MM.1S (cell line): ENCODE measurements at regions not wholly inside any gene's neighbourhood (a gene's known extent, or its start where the extent isn't known, plus 50 kb on each side); places are given as distances from the start of the nearest gene placed in this dataset.

ENCODE experiments used
- DNase-seq: peaks from one replicate; pipeline ENCODE4 v3.0.0-alpha.2; 2015
- H2AFZ ChIP-seq: fragments of 300-600 bp; sonication (generic); 2 replicates; pipeline ENCODE4 v1.6.0; 2016; ENCODE audit warnings: antibody characterized with exemption, low read length
- H3F3A ChIP-seq: fragments of 300-600 bp; sonication (generic); 2 replicates; pipeline ENCODE4 v1.6.1; 2016; ENCODE audit warnings: mild to moderate bottlenecking, antibody characterized with exemption, low read length, moderate library complexity, mixed read lengths; ENCODE audit not compliant: insufficient read depth
- H3K27ac ChIP-seq: fragments of 300-600 bp; sonication (generic); 2 replicates; pipeline ENCODE4 v1.5.1; 2016; ENCODE audit warnings: mild to moderate bottlenecking, low read length
- H3K27me3 ChIP-seq: fragments of 300-600 bp; sonication (generic); replicated peaks from 2 replicates; pipeline ENCODE4 v1.6.0; 2016; ENCODE audit warnings: low read length; ENCODE audit not compliant: insufficient read depth
- H3K36me3 ChIP-seq: fragments of 300-600 bp; sonication (generic); replicated peaks from 2 replicates; pipeline ENCODE4 v1.6.1; 2016; ENCODE audit warnings: mild to moderate bottlenecking, low read length, mixed read lengths; ENCODE audit not compliant: insufficient read depth
- H3K4me1 ChIP-seq: fragments of 300-600 bp; sonication (generic); 2 replicates; pipeline ENCODE4 v1.6.1; 2016; ENCODE audit warnings: low read length, mixed read lengths
- H3K4me2 ChIP-seq: fragments of 300-600 bp; sonication (generic); 2 replicates; pipeline ENCODE4 v1.6.0; 2016; ENCODE audit warnings: low read depth, low read length
- H3K4me3 ChIP-seq: fragments of 300-600 bp; sonication (generic); 2 replicates; pipeline ENCODE4 v1.5.1; 2016; ENCODE audit warnings: low read length, mixed read lengths
- H3K79me2 ChIP-seq: fragments of 300-600 bp; sonication (generic); 2 replicates; pipeline ENCODE4 v1.6.1; 2016; ENCODE audit warnings: mixed run types, low read length, mixed read lengths
- H3K9ac ChIP-seq: fragments of 300-600 bp; sonication (generic); 2 replicates; pipeline ENCODE4 v1.6.1; 2016; ENCODE audit warnings: low read length, mixed read lengths
- H3K9me2 ChIP-seq: fragments of 300-600 bp; sonication (generic); replicated peaks from 2 replicates; pipeline ENCODE4 v1.6.1; 2016; ENCODE audit warnings: mild to moderate bottlenecking, low read length, mixed read lengths; ENCODE audit not compliant: insufficient read depth
- H3K9me3 ChIP-seq: fragments of 300-600 bp; sonication (generic); replicated peaks from 2 replicates; pipeline ENCODE4 v1.6.1; 2016; ENCODE audit warnings: mild to moderate bottlenecking, low read length, mixed read lengths; ENCODE audit not compliant: insufficient read depth
- H4K20me1 ChIP-seq: fragments of 300-600 bp; sonication (generic); 2 replicates; pipeline ENCODE4 v1.6.1; 2016; ENCODE audit warnings: mild to moderate bottlenecking, low read length, moderate library complexity, mixed read lengths; ENCODE audit not compliant: insufficient read depth
- EZH2 ChIP-seq: fragments of 300-600 bp; sonication (generic); optimal IDR thresholded peaks from 2 replicates; pipeline ENCODE3; 2017; ENCODE audit warnings: low read depth, mild to moderate bottlenecking, antibody characterized with exemption, low read length, mixed read lengths
- EZH2phosphoT487 ChIP-seq: fragments of 300-600 bp; sonication (generic); IDR thresholded peaks from 2 replicates; pipeline ENCODE4 v1.6.1; 2018; ENCODE audit warnings: antibody characterized with exemption, low read length
- TF ChIP-seq, protein P1 (sequence below): fragments of 300-600 bp; sonication (generic); IDR thresholded peaks from 2 replicates; pipeline ENCODE4 v1.5.1; 2016; ENCODE audit warnings: antibody characterized with exemption, low read length, mixed read lengths

DNA sequence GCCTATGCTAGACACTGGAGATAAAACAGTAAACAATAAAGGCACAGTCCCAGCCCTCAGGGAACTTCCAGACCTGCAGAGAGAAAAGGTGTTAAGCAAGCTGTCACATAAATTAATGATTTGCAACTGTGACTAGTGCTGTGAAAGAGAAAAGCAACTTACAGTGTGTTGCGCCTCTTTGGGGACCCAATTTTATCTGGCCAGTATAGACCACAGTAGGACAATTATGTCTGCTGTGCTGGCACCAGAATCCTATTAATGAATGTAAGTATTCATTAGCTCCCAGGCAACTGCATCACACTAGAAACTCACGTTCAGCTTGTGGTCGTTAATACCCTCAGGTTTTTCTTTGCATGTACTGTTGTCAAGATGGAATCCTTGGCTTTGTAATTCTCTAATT is 55.3 kb upstream of the CHST9 start:
- H3K4me1 ChIP-seq: no peaks in the 10 kb centered on the region
- no peaks in the 10 kb centered on the region for H3K79me2 ChIP-seq
- H3K9me2 ChIP-seq: no peaks in the 10 kb centered on the region
- H3K9me3 ChIP-seq: no peaks in the 10 kb centered on the region
- H3K4me2 ChIP-seq: no peak overlapping the region
- no peak for DNase-seq
- no peaks in the 10 kb centered on the region for H3K27me3 ChIP-seq
- H3K36me3 ChIP-seq: no peaks in the 10 kb centered on the region
- H3K9ac ChIP-seq: no peak overlapping the region
- TF ChIP-seq, protein P1, sequence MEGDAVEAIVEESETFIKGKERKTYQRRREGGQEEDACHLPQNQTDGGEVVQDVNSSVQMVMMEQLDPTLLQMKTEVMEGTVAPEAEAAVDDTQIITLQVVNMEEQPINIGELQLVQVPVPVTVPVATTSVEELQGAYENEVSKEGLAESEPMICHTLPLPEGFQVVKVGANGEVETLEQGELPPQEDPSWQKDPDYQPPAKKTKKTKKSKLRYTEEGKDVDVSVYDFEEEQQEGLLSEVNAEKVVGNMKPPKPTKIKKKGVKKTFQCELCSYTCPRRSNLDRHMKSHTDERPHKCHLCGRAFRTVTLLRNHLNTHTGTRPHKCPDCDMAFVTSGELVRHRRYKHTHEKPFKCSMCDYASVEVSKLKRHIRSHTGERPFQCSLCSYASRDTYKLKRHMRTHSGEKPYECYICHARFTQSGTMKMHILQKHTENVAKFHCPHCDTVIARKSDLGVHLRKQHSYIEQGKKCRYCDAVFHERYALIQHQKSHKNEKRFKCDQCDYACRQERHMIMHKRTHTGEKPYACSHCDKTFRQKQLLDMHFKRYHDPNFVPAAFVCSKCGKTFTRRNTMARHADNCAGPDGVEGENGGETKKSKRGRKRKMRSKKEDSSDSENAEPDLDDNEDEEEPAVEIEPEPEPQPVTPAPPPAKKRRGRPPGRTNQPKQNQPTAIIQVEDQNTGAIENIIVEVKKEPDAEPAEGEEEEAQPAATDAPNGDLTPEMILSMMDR: no peak
- no peak overlapping the region for H2AFZ ChIP-seq
- H4K20me1 ChIP-seq: no peaks in the 10 kb centered on the region
- no peaks in the 10 kb centered on the region for H3F3A ChIP-seq
- no peak overlapping the region for H3K27ac ChIP-seq
- no peak overlapping the region for H3K4me3 ChIP-seq

DNA sequence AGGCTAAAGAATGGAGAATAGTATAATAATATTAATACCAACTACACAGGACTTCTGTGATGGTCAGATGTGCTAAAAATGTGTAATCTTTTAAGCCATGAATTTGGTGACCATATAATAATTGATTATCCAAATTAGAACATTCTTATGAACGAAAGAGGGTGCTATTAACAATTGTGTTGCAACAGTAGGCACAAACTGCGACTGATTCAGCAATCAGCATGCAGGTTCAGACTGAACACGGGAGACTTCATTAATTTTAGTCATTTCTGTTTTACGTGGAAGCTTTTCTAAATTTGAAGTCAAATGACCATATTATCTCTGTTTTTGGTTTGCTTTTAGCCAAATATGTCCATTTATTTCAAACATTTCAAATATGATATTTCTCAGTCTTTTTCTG is 54.6 kb upstream of the CHST9 start:
- H3K9ac ChIP-seq: no peak overlapping the region
- H3F3A ChIP-seq: no peaks in the 10 kb centered on the region
- H3K79me2 ChIP-seq: no peaks in the 10 kb centered on the region
- H3K9me3 ChIP-seq: no peaks in the 10 kb centered on the region
- H3K27ac ChIP-seq: no peak overlapping the region
- no peaks in the 10 kb centered on the region for H3K4me1 ChIP-seq
- H3K4me3 ChIP-seq: no peak overlapping the region
- no peak for DNase-seq
- TF ChIP-seq EZH2 (no peak), EZH2phosphoT487 (no peak)
- TF ChIP-seq, protein P1: no peak
- H2AFZ ChIP-seq: no peak overlapping the region
- H3K4me2 ChIP-seq: no peak overlapping the region
- no peaks in the 10 kb centered on the region for H4K20me1 ChIP-seq
- no peaks in the 10 kb centered on the region for H3K9me2 ChIP-seq
- H3K36me3 ChIP-seq: no peaks in the 10 kb centered on the region
- no peaks in the 10 kb centered on the region for H3K27me3 ChIP-seq

DNA sequence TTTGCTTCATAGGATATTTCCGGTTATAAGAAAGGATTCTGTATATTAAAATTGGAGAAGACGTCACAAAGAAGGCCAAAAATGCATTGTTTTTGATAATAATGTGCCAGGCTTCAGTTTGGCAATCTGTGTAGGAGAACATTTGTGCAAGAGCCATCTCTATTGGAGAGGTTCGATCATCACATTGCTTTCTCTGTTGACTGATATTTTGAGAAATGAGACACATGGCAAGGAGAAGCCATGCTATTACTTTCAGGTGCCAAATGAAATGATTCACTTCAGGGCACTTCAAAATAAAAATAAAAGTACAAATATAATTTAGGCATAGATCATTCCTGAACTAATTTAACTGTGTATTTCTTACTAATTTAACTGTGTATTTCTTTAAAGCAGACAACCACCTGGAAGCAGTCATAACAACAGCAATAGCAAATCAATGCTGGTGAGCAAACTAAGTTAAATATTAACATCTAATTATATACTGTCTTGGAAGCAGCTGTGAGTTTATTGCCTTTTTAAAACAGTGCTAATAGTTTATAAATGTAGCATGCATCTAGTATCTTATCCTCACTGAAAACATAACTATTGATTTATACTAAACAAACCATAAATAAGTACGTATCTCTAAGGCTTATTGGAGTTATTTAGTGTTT is 50.2 kb upstream of the CHST9 start:
- Histone ChIP-seq H4K20me1 (no peaks in the 10 kb centered on the region), H3K27me3 (no peaks in the 10 kb centered on the region), H3K9me2 (no peaks in the 10 kb centered on the region), H3K9me3 (no peaks in the 10 kb centered on the region), H2AFZ (no peak overlapping the region), H3K4me1 (no peaks in the 10 kb centered on the region), H3F3A (no peaks in the 10 kb centered on the region), H3K36me3 (no peaks in the 10 kb centered on the region), H3K27ac (no peak overlapping the region), H3K9ac (no peak overlapping the region), H3K79me2 (no peaks in the 10 kb centered on the region), H3K4me3 (no peak overlapping the region), H3K4me2 (no peak overlapping the region)
- DNase-seq: no peak
- TF ChIP-seq EZH2: no peak
- TF ChIP-seq, protein P1: no peak
- TF ChIP-seq EZH2phosphoT487: no peak
